D721Med (cell line): ENCODE measurements at regions not wholly inside any gene's neighbourhood (a gene's known extent, or its start where the extent isn't known, plus 50 kb on each side); places are given as distances from the start of the nearest gene placed in this dataset.
A peak's percentile ranks its signal among the peaks of the same experiment; 100 is the strongest.

ENCODE experiments used
- DNase-seq: peaks from one replicate; pipeline ENCODE4 v3.0.0; 2011; ENCODE audit warnings: low spot score; ENCODE audit not compliant: insufficient read length
- FAIRE-seq: peaks from 2 replicates; lab custom pipeline; 2011; peaks lifted over from hg19 to GRCh38; lab: Jason Lieb, UNC
- CTCF ChIP-seq: IDR thresholded peaks from 2 replicates; pipeline ENCODE4 v1.5.1; 2012; ENCODE audit warnings: mild to moderate bottlenecking, control low read depth; ENCODE audit not compliant: insufficient read depth; ENCODE audit errors: missing control alignments

- DNase-seq = no peak
- no peak for TF ChIP-seq CTCF
- peak; percentile 64 for FAIRE-seq
Measured at GRCh38 chr2:107775791-107776190, 50.9 kb upstream of the RGPD4 start.

GRCh38 chr2:107776362-107776761, 50.3 kb upstream of the RGPD4 start:
- no peak for DNase-seq
- FAIRE-seq = no peak
- TF ChIP-seq CTCF = no peak
